ENCODE measurements at regions not wholly inside any gene's neighbourhood (a gene's known extent, or its start where the extent isn't known, plus 50 kb on each side); places are given as distances from the start of the nearest gene placed in this dataset.
"Not testable (repeated sequence)": the region's sequence is repeated elsewhere in the genome, so short reads cannot be mapped to it uniquely, and the experiment has no call there.

- no peak for DNase-seq (ENCODE audit: low spot score)
Observed at GRCh38 chr12:31906557-31907301, 52.5 kb upstream of the RESF1 start.

GRCh38 chr12:31903025-31903424, 56.2 kb upstream of the RESF1 start:
- DNase-seq (ENCODE audit: low spot score), result no peak

GRCh38 chr12:31900271-31900670, 58.9 kb upstream of the RESF1 start:
- no peak for DNase-seq (ENCODE audit: low spot score)

GRCh38 chr12:31899109-31899508, 60.1 kb upstream of the RESF1 start:
- no peak for DNase-seq (ENCODE audit: low spot score)

GRCh38 chr12:31897781-31898503, 61.3 kb upstream of the RESF1 start:
- DNase-seq (ENCODE audit: low spot score), result peak; percentile 37

- DNase-seq (ENCODE audit: low spot score), result not testable (repeated sequence)
Observed at GRCh38 chr12:31897092-31897491, 62.1 kb upstream of the RESF1 start.

GRCh38 chr12:31896514-31897039, 62.6 kb upstream of the RESF1 start:
- DNase-seq (ENCODE audit: low spot score), result peak; percentile 96

GRCh38 chr12:31895449-31896150, 63.6 kb upstream of the RESF1 start:
- no peak for DNase-seq (ENCODE audit: low spot score)

GRCh38 chr12:31890295-31891285, 68.6 kb upstream of the RESF1 start:
- DNase-seq (ENCODE audit: low spot score), result peak; percentile 59

GRCh38 chr12:31887109-31887811, 72.0 kb upstream of the RESF1 start:
- no peak for DNase-seq (ENCODE audit: low spot score)

GRCh38 chr12:31882682-31883081, 76.5 kb upstream of the RESF1 start:
- DNase-seq (ENCODE audit: low spot score), result not testable (repeated sequence)

GRCh38 chr12:31880340-31880739, 78.9 kb upstream of the RESF1 start:
- no peak for DNase-seq (ENCODE audit: low spot score)

GRCh38 chr12:31877884-31878283, 81.3 kb upstream of the RESF1 start:
- no peak for DNase-seq (ENCODE audit: low spot score)

- DNase-seq (ENCODE audit: low spot score), result no peak
Observed at GRCh38 chr12:31876568-31877424, 82.4 kb upstream of the RESF1 start.

GRCh38 chr12:31875609-31875964, 83.6 kb upstream of the RESF1 start:
- DNase-seq (ENCODE audit: low spot score), result no peak

- DNase-seq (ENCODE audit: low spot score), result peak; percentile 80
Observed at GRCh38 chr12:31874961-31875608, 84.1 kb upstream of the RESF1 start.

- no peak for DNase-seq (ENCODE audit: low spot score)
Observed at GRCh38 chr12:31872831-31873604, 86.2 kb upstream of the RESF1 start.

- no peak for DNase-seq (ENCODE audit: low spot score)
Observed at GRCh38 chr12:31869972-31870371, 89.2 kb upstream of the RESF1 start.

GRCh38 chr12:31868965-31869364, 90.2 kb upstream of the RESF1 start:
- DNase-seq (ENCODE audit: low spot score), result no peak
